GM12875 (cell line): ENCODE measurements at regions not wholly inside any gene's neighbourhood (a gene's known extent, or its start where the extent isn't known, plus 50 kb on each side); places are given as distances from the start of the nearest gene placed in this dataset.

ENCODE experiments used
- H3K4me3 ChIP-seq: one replicate; pipeline ENCODE4 v1.5.1; 2011; ENCODE audit warnings: low read depth, low read length, control low read depth
- CTCF ChIP-seq: IDR thresholded peaks from 2 replicates; pipeline ENCODE4 v1.5.1; 2011; ENCODE audit warnings: low read depth, mild to moderate bottlenecking, control low read depth, inconsistent platforms, low read length, moderate library complexity, borderline replicate concordance; ENCODE audit not compliant: insufficient read depth

DNA sequence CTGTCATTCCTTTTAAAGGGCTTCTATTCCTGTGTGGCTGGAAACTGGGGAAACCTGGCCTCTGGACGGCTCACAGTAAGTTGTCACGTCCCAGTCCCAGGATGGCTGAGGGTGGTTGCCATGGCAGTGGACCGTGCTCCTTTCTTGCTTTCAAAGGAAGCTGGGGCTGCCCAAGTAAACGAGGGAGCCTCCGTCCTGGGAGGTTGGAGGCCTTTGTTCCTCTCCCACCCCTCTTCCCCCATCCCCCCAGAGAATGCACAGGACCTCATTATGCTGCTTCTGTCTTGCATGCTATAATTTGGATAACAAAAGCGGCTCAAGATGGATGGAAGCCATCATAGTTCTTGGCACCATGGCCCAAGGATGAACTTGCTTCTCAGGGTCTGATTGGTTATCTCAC, 325.5 kb upstream of the HS6ST1 start:
- no peak for TF ChIP-seq CTCF
- no peak overlapping the region for H3K4me3 ChIP-seq

DNA sequence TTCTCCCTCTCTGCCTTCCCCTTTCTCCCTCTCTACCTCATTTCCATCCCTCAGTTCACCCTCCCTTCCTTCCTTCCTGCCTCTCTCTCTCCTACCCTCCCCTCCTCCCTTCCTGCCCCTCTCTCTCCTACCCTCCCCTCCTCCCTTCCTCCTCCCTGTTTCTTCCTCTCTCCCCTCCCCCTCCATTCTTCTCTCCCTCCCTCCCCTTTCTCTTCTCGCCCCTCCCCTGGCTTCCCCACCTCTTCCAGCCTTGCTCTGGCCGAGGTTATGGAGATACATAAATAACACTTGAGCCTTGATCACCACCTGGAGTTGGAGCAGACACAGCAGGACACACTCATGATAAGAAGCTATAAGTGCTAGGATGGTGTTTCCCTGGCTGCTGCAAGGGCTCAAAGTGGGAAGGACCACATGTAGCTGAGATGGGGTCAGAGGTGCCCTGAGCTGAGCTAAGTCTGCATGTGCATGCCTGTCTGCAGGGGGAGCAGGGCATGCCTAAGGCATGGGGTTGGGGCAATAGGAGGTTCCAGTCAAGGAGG, 326.1 kb upstream of the HS6ST1 start:
- TF ChIP-seq CTCF, result no peak
- no peak overlapping the region for H3K4me3 ChIP-seq

GRCh38 chr2:128645631-128646030, 327.0 kb upstream of the HS6ST1 start:
- TF ChIP-seq CTCF, result no peak
- H3K4me3 ChIP-seq, result no peak overlapping the region

- TF ChIP-seq CTCF, result no peak
- H3K4me3 ChIP-seq, result no peak overlapping the region
Measured at GRCh38 chr2:128646091-128646490, 327.4 kb upstream of the HS6ST1 start.

GRCh38 chr2:128646691-128647090, 328.0 kb upstream of the HS6ST1 start:
- no peak for TF ChIP-seq CTCF
- H3K4me3 ChIP-seq, result no peak overlapping the region

DNA sequence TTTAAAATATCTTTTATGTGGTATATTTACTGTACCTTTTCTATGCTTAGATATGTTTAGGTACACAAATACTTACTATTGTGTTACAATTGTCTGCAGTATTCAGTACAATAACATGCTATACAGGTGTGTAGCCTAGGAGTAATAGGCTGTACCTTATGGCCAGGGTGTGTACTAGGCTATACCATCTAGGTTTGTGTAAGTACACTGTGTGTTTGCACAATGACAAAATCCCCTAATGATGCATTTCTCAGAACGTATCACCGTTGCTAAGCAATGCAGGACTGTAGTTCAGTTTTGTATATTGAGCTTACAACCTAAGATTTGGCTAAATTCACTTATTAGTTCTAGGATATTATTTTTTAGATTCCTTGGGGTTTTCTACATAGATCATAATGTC, 332.3 kb upstream of the HS6ST1 start:
- no peak overlapping the region for H3K4me3 ChIP-seq
- no peak for TF ChIP-seq CTCF

- TF ChIP-seq CTCF, result no peak
- no peak overlapping the region for H3K4me3 ChIP-seq
Measured at GRCh38 chr2:128654408-128654807, 335.7 kb upstream of the HS6ST1 start.
